GM21619 (cell line): ENCODE measurements at regions not wholly inside any gene's neighbourhood (a gene's known extent, or its start where the extent isn't known, plus 50 kb on each side); places are given as distances from the start of the nearest gene placed in this dataset.
"Not testable (repeated sequence)": the region's sequence is repeated elsewhere in the genome, so short reads cannot be mapped to it uniquely, and the experiment has no call there.

ENCODE experiments used
- ATAC-seq: cut with Tn5 transposase; IDR thresholded peaks from one replicate; pipeline ENCODE4 v1.9.1; 2021; ENCODE audit not compliant: unreplicated experiment

DNA sequence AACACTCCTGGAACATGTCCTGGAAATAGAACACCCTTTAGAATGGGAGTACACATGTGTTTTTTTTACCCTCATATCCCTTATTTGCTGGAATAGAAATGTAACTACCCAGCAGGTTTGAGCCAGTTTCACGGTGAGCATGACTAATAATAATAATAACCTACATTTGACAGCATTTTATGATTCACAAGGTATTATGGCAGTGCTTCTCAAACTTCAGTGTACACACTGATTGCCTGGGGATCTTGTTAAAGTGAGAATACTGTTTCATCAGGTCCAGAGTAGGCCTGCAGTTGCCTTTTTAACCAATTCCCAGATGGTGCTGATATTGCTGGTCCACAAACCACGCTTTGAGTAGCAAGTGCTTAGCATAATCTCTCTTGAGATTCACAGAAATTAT lies 63.9 kb downstream of the NFKBIZ start:
- ATAC-seq: no peak

- ATAC-seq: not testable (repeated sequence)
Measured at GRCh38 chr3:101917761-101918160, 68.4 kb downstream of the NFKBIZ start.

DNA sequence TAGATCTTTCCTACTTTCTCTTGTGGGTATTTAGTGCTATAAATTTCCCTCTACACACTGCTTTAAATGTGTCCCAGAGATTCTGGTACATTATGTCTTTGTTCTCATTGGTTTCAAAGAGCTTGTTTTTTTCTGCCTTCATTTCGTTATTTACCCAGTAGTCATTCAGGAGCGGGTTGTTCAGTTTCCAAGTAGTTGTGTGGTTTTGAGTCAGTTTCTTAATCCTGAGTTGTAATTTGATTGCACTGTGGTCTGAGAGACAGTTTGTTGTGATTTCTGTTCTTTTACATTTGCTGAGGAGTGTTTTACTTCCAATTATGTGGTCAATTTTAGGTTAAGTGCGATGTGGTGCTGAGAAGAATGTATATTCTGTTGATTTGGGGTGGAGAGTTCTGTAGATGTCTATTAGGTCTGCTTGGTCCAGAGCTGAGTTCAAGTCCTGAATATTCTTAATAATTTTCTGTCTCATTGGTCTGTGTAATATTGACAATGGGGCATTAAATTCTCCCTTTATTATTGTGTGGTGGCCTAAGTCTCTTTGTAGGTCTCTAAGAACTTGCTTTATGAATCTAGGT lies 72.9 kb downstream of the NFKBIZ start:
- ATAC-seq: not testable (repeated sequence)

DNA sequence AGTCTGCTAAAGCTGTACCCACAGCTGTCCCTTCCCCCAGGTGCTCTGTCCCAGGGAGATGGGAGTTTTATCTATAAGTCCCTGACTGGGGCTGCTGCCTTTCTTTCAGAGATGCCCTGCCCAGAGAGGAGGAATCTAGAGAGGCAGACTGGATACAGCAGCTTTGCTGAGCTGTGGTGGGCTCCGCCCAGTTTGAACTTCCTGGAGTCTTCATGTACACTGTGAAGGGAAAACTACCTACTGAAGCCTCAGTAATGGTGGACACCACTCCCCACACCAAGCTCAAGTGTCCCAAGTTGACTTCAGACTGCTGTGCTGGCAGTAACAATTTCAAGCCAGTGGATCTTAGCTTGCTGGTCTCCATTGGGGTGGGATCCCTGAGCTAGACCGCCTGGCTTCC lies 75.3 kb downstream of the NFKBIZ start:
- not testable (repeated sequence) for ATAC-seq

- ATAC-seq: not testable (repeated sequence)
Measured at GRCh38 chr3:101925124-101925523, 75.8 kb downstream of the NFKBIZ start.

- ATAC-seq: no peak
Measured at GRCh38 chr3:101925564-101925963, 76.2 kb downstream of the NFKBIZ start.

GRCh38 chr3:101926594-101927105 lies 77.3 kb downstream of the NFKBIZ start:
- ATAC-seq: no peak

- no peak for ATAC-seq
Measured at GRCh38 chr3:101928890-101929289, 79.6 kb downstream of the NFKBIZ start.

GRCh38 chr3:101931081-101931480 lies 81.8 kb downstream of the NFKBIZ start:
- no peak for ATAC-seq

- ATAC-seq: no peak
Measured at GRCh38 chr3:101932326-101933068, 83.2 kb downstream of the NFKBIZ start.

- ATAC-seq: peak; percentile 93
Measured at GRCh38 chr3:101936419-101937356, 87.4 kb downstream of the NFKBIZ start.

DNA sequence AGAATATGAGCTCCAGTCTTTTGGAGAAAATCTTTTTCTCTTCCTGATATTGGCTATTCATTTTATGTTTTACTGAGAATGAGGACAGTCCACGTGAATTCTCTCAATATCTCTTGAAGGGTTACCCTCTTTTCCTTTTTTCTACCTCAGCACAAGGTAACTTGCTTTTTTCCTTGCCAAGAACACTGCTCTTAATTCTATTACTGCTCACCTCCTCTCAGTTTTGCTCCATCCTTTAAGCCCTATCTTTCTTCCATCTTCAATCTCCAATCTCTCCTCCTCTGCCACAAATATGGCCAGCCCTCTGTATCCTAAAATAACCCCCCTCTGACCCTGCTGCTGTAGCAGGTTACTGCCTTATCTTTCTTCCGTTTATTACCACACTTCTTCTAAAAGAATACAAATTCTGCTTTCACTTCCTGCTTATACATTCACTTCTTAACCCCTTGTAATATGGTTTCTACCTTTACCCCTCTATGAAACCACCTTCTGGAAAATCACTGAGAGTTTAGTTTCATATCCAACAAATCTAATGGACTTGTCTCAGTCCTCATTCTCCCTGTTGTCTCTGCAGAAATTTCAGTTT lies 89.0 kb downstream of the NFKBIZ start:
- ATAC-seq: peak; percentile 37

DNA sequence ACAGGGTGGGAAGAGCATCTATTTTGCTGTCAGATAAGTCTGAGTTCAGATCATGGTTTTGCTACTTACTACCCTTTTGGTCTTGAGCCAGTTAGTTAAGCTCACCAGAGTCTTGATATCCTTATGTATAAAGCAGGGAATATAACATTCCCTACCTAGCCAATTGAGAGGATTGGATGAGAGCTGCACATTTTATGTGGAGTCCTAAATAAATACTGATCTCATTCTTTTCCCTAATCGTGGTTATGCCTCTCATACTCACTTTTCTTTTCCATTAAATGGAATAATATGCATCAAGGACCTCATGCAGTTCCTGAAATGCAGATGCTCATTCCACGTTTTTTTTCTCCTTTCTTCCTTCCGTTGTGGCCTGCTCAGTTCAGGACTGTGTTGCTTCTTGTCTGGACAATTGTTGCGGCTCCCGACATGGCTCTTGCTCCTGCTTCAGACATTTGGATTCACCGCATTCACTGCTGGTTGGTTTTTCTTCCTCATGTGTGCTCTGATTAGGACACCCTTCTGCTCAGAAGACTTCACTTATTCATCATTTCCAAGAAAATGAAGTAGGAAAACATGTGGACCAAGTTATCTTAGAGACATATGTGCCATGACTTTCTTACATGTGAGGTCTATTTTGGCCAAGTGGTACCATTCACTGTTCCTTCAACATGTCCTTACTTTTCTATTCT lies 90.2 kb downstream of the NFKBIZ start:
- no peak for ATAC-seq

GRCh38 chr3:101940521-101941317 lies 91.4 kb downstream of the NFKBIZ start:
- no peak for ATAC-seq

- ATAC-seq: no peak
Measured at GRCh38 chr3:101941318-101942040, 92.2 kb downstream of the NFKBIZ start.

DNA sequence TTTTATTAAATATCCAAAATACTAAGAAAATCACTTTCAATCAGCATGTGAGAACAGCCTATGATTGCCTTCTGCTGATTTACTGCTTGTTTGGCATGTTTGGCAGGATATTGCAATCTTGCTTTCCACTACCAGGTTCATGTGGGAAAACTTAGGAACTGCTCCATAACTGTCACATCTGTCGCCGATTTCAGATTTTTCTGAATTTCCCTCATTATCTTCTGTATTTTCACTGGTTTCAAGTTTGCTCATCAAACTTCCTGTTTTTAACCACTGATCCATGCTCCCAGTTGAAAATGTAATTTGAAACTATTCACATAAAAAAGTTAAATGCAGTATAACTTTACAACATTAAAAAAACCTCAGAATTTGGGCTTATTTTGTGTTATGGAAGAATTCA lies 93.0 kb downstream of the NFKBIZ start:
- no peak for ATAC-seq

GRCh38 chr3:101943029-101943428 lies 93.7 kb downstream of the NFKBIZ start:
- no peak for ATAC-seq

DNA sequence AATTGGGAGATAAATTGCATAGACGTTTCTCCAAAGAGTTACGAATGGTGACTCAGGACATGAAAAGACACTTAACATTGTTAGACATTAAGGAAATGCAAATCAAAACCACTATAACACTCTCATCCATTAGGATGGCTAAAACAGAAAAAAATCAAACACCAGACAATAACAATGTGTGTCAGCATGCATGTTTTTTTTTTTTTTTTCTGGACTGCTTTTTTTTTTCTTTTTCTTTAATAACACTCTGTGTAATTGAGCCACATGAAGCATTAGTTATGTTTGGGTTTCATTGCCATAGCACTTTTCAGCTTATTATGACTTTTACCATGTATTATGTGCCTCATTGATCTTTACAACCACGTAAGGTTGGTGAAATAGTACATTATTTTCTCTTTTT lies 95.0 kb downstream of the NFKBIZ start:
- no peak for ATAC-seq

GRCh38 chr3:101945980-101946379 lies 96.7 kb downstream of the NFKBIZ start:
- no peak for ATAC-seq
